WTC11 (cell line): ENCODE measurements at regions not wholly inside any gene's neighbourhood (a gene's known extent, or its start where the extent isn't known, plus 50 kb on each side); places are given as distances from the start of the nearest gene placed in this dataset.

Experiments
- ATAC-seq: fragments of 200-7000 bp; cut with Tn5 transposase; 2 replicates; pipeline ENCODE4 v1.10.0; 2021; ENCODE audit warnings: mild to moderate bottlenecking, moderate library complexity
- CTCF ChIA-PET: fragments of 300-600 bp; sonication (Branson Sonifier 250); formaldehyde crosslinking; loops from one replicate; lab custom pipeline; 2021; ENCODE audit warnings: antibody characterized with exemption; lab: Charles Lee
- POLR2A ChIA-PET: fragments of 350-600 bp; sonication (Branson Sonifier 250); formaldehyde crosslinking; loops from one replicate; lab custom pipeline; 2021; ENCODE audit warnings: antibody characterized with exemption; lab: Charles Lee
- DNase-seq: peaks from one replicate; pipeline ENCODE4 v3.0.0; 2021; ENCODE audit warnings: low spot score
- H3K27ac Mint-ChIP-seq: 2 replicates; pipeline ENCODE4 v1.8.0; 2021; ENCODE audit warnings: mixed read lengths
- H3K27me3 Mint-ChIP-seq: 2 replicates; pipeline ENCODE4 v1.8.0; 2021; ENCODE audit warnings: low read depth, mild to moderate bottlenecking, moderate library complexity, mixed read lengths
- H3K36me3 Mint-ChIP-seq: 2 replicates; pipeline ENCODE4 v1.8.0; 2021; ENCODE audit warnings: mixed read lengths
- H3K4me1 Mint-ChIP-seq: 2 replicates; pipeline ENCODE4 v1.8.0; 2022; ENCODE audit warnings: mixed read lengths
- H3K4me3 Mint-ChIP-seq: 2 replicates; pipeline ENCODE4 v1.8.0; 2021; ENCODE audit warnings: mild to moderate bottlenecking, moderate library complexity, mixed read lengths
- H3K9me3 Mint-ChIP-seq: 2 replicates; pipeline ENCODE4 v1.8.0; 2021; ENCODE audit warnings: mixed read lengths
- ATF2 ChIP-seq: sonication (generic); formaldehyde crosslinking; IDR thresholded peaks from 2 replicates; pipeline ENCODE4 v1.8.1; 2022; ENCODE audit warnings: low read depth, missing genetic modification reagents, borderline replicate concordance
- CDX4 ChIP-seq: fragments of 250-450 bp; sonication (Bioruptor Pico); IDR thresholded peaks from 2 replicates; pipeline ENCODE4 v1.9.0; 2021; ENCODE audit warnings: moderate library complexity, mild to moderate bottlenecking, inconsistent platforms, borderline replicate concordance
- CREM ChIP-seq: sonication (generic); formaldehyde crosslinking; IDR thresholded peaks from 2 replicates; pipeline ENCODE4 v1.8.1; 2022; ENCODE audit warnings: mild to moderate bottlenecking, missing genetic modification reagents, moderate library complexity
- ERG ChIP-seq: fragments of 250-450 bp; sonication (Bioruptor Pico); IDR thresholded peaks from 2 replicates; pipeline ENCODE4 v1.8.0; 2021; ENCODE audit warnings: mild to moderate bottlenecking
- ETV6 ChIP-seq: sonication (generic); formaldehyde crosslinking; IDR thresholded peaks from 2 replicates; pipeline ENCODE4 v1.8.1; 2022; ENCODE audit warnings: mild to moderate bottlenecking, missing genetic modification reagents
- FOXJ3 ChIP-seq: sonication (generic); formaldehyde crosslinking; IDR thresholded peaks from 2 replicates; pipeline ENCODE4 v1.9.0; 2021; ENCODE audit warnings: missing genetic modification reagents, mild to moderate bottlenecking, borderline replicate concordance
- GABPB1 ChIP-seq: sonication (generic); formaldehyde crosslinking; IDR thresholded peaks from 2 replicates; pipeline ENCODE4 v1.8.1; 2023; ENCODE audit warnings: mild to moderate bottlenecking, missing genetic modification reagents
- GRHL2 ChIP-seq: fragments of 250-450 bp; sonication (Bioruptor Pico); IDR thresholded peaks from 2 replicates; pipeline ENCODE4 v1.8.0; 2022; ENCODE audit warnings: mild to moderate bottlenecking, moderate library complexity; ENCODE audit not compliant: insufficient replicate concordance, severe bottlenecking
- GTF2I ChIP-seq: fragments of 250-450 bp; sonication (Bioruptor Pico); conservative IDR thresholded peaks from 2 replicates; pipeline ENCODE4 v1.4.0; 2021; ENCODE audit warnings: mild to moderate bottlenecking
- KAT7 ChIP-seq: sonication (generic); formaldehyde crosslinking; IDR thresholded peaks from 2 replicates; pipeline ENCODE4 v1.8.1; 2023; ENCODE audit warnings: missing genetic modification reagents, mild to moderate bottlenecking, borderline replicate concordance
- NFE2L1 ChIP-seq: sonication (generic); formaldehyde crosslinking; IDR thresholded peaks from 2 replicates; pipeline ENCODE4 v1.8.1; 2023; ENCODE audit warnings: missing genetic modification reagents
- NR1H2 ChIP-seq: sonication (generic); formaldehyde crosslinking; IDR thresholded peaks from 2 replicates; pipeline ENCODE4 v1.9.0; 2021; ENCODE audit warnings: mild to moderate bottlenecking, moderate library complexity, missing genetic modification reagents
- PRRX2 ChIP-seq: fragments of 250-450 bp; sonication (Bioruptor Pico); IDR thresholded peaks from 2 replicates; pipeline ENCODE4 v1.8.0; 2021; ENCODE audit warnings: mild to moderate bottlenecking
- SMAD3 ChIP-seq: sonication (generic); formaldehyde crosslinking; IDR thresholded peaks from 2 replicates; pipeline ENCODE4 v1.8.0; 2022; ENCODE audit warnings: missing genetic modification reagents, mild to moderate bottlenecking, borderline replicate concordance
- SOX15 ChIP-seq: fragments of 250-450 bp; sonication (Bioruptor Pico); IDR thresholded peaks from 2 replicates; pipeline ENCODE4 v1.9.0; 2021; ENCODE audit warnings: mild to moderate bottlenecking
- TCF7 ChIP-seq: sonication (generic); formaldehyde crosslinking; IDR thresholded peaks from 2 replicates; pipeline ENCODE4 v1.8.0; 2022; ENCODE audit warnings: mild to moderate bottlenecking, low read depth, missing genetic modification reagents, moderate library complexity
- TEAD1 ChIP-seq: sonication (generic); formaldehyde crosslinking; IDR thresholded peaks from 2 replicates; pipeline ENCODE4 v1.8.0; 2022; ENCODE audit warnings: mild to moderate bottlenecking, missing genetic modification reagents
- TEAD4 ChIP-seq: sonication (generic); formaldehyde crosslinking; IDR thresholded peaks from 2 replicates; pipeline ENCODE4 v1.8.0; 2022; ENCODE audit warnings: mild to moderate bottlenecking, missing genetic modification reagents
- ZNF121 ChIP-seq: sonication (generic); formaldehyde crosslinking; IDR thresholded peaks from 2 replicates; pipeline ENCODE4 v1.8.0; 2023; ENCODE audit warnings: missing genetic modification reagents
- ZNF263 ChIP-seq: sonication (generic); formaldehyde crosslinking; IDR thresholded peaks from 2 replicates; pipeline ENCODE4 v1.8.1; 2022; ENCODE audit warnings: low read depth, mild to moderate bottlenecking, moderate library complexity, missing genetic modification reagents
- ZNF317 ChIP-seq: sonication (generic); formaldehyde crosslinking; IDR thresholded peaks from 2 replicates; pipeline ENCODE4 v1.8.1; 2023; ENCODE audit warnings: low read depth, mild to moderate bottlenecking, moderate library complexity, missing genetic modification reagents, borderline replicate concordance
- TF ChIP-seq, protein P1 (sequence below): sonication (generic); formaldehyde crosslinking; IDR thresholded peaks from 2 replicates; pipeline ENCODE4 v1.8.0; 2023; ENCODE audit warnings: missing genetic modification reagents
- TF ChIP-seq, protein P2 (sequence below): sonication (generic); formaldehyde crosslinking; conservative IDR thresholded peaks from 2 replicates; pipeline ENCODE4 v1.8.1; 2022; ENCODE audit warnings: mild to moderate bottlenecking, missing genetic modification reagents
- TF ChIP-seq, protein P3 (sequence below): sonication (generic); formaldehyde crosslinking; IDR thresholded peaks from 2 replicates; pipeline ENCODE4 v1.8.1; 2022; ENCODE audit warnings: mild to moderate bottlenecking, missing genetic modification reagents, moderate library complexity, borderline replicate concordance

GRCh38 chr18:67682516-67682915, 166.0 kb upstream of the DSEL start:
- TF ChIP-seq ZNF121 (CRISPR knock-in tag) = no peak
- no peak for TF ChIP-seq NR1H2 (CRISPR knock-in tag)
- Mint-ChIP-seq H3K36me3 (no peaks in the 10 kb centered on the region), H3K27me3 (no peaks in the 10 kb centered on the region), H3K9me3 (no peaks in the 10 kb centered on the region), H3K4me3 (no peak overlapping the region), H3K4me1 (no peaks in the 10 kb centered on the region), H3K27ac (no peak overlapping the region)
- POLR2A ChIA-PET = no interaction called here
- DNase-seq (no peak), ATAC-seq (no peak)
- CTCF ChIA-PET = no interaction called here

- Mint-ChIP-seq H3K4me1 (peaks cover 18% of the 10 kb centered on the region), H3K36me3 (no peaks in the 10 kb centered on the region), H3K27ac (no peak overlapping the region), H3K4me3 (no peak overlapping the region), H3K27me3 (no peaks in the 10 kb centered on the region), H3K9me3 (no peaks in the 10 kb centered on the region)
- ChIA-PET POLR2A (no interaction called here), CTCF (no interaction called here)
- ATAC-seq = no peak
- TF ChIP-seq CDX4 (no peak), ATF2 (CRISPR knock-in tag) (no peak)
- DNase-seq = no peak
Measured at GRCh38 chr18:67677489-67677888, 161.0 kb upstream of the DSEL start.

- Mint-ChIP-seq H3K4me3 (no peak overlapping the region), H3K27me3 (no peaks in the 10 kb centered on the region), H3K36me3 (no peaks in the 10 kb centered on the region), H3K27ac (no peak overlapping the region), H3K9me3 (no peaks in the 10 kb centered on the region), H3K4me1 (peaks cover 30% of the 10 kb centered on the region)
- CTCF ChIA-PET = interaction anchor here (0.6 kb wide), 1 partner anchor 82 kb away, joined by 3 read pairs; no protein-coding TSS in a partner anchor
- TF ChIP-seq, protein P1, sequence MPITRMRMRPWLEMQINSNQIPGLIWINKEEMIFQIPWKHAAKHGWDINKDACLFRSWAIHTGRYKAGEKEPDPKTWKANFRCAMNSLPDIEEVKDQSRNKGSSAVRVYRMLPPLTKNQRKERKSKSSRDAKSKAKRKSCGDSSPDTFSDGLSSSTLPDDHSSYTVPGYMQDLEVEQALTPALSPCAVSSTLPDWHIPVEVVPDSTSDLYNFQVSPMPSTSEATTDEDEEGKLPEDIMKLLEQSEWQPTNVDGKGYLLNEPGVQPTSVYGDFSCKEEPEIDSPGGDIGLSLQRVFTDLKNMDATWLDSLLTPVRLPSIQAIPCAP (CRISPR knock-in tag) = no peak
- TF ChIP-seq GRHL2 (CRISPR knock-in tag) (no peak), ZNF121 (CRISPR knock-in tag) (no peak), NFE2L1 (no peak), PRRX2 (CRISPR knock-in tag) (no peak)
- POLR2A ChIA-PET = no interaction called here
- DNase-seq = no peak
- no peak for ATAC-seq
Measured at GRCh38 chr18:67672716-67673115, 156.2 kb upstream of the DSEL start.

- H3K36me3 Mint-ChIP-seq = no peaks in the 10 kb centered on the region
- ATAC-seq (no peak), DNase-seq (no peak)
- no peaks in the 10 kb centered on the region for H3K9me3 Mint-ChIP-seq
- no peak overlapping the region for H3K27ac Mint-ChIP-seq
- CTCF ChIA-PET = no interaction called here
- peaks cover 33% of the 10 kb centered on the region for H3K4me1 Mint-ChIP-seq
- H3K27me3 Mint-ChIP-seq = no peaks in the 10 kb centered on the region
- TF ChIP-seq ZNF263 (CRISPR knock-in tag) = no peak
- no peak for TF ChIP-seq GABPB1 (CRISPR knock-in tag)
- no peak for TF ChIP-seq TCF7
- no peak for TF ChIP-seq SMAD3
- TF ChIP-seq TEAD4 (CRISPR knock-in tag) = no peak
- TF ChIP-seq ETV6 (CRISPR knock-in tag) = no peak
- TF ChIP-seq GTF2I = no peak
- TF ChIP-seq, protein P2, sequence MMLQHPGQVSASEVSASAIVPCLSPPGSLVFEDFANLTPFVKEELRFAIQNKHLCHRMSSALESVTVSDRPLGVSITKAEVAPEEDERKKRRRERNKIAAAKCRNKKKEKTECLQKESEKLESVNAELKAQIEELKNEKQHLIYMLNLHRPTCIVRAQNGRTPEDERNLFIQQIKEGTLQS (CRISPR knock-in tag) = no peak
- no peak for TF ChIP-seq SOX15 (CRISPR knock-in tag)
- TF ChIP-seq, protein P3, sequence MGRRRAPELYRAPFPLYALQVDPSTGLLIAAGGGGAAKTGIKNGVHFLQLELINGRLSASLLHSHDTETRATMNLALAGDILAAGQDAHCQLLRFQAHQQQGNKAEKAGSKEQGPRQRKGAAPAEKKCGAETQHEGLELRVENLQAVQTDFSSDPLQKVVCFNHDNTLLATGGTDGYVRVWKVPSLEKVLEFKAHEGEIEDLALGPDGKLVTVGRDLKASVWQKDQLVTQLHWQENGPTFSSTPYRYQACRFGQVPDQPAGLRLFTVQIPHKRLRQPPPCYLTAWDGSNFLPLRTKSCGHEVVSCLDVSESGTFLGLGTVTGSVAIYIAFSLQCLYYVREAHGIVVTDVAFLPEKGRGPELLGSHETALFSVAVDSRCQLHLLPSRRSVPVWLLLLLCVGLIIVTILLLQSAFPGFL (CRISPR knock-in tag) = no peak
- TF ChIP-seq ZNF317 (CRISPR knock-in tag) = no peak
- TF ChIP-seq TEAD1 = no peak
- no peak for TF ChIP-seq ERG (CRISPR knock-in tag)
- TF ChIP-seq CREM (CRISPR knock-in tag) = no peak
- TF ChIP-seq FOXJ3 (CRISPR knock-in tag) = no peak
- TF ChIP-seq GRHL2 (CRISPR knock-in tag) = no peak
- no peak for TF ChIP-seq KAT7 (CRISPR knock-in tag)
- POLR2A ChIA-PET = no interaction called here
- H3K4me3 Mint-ChIP-seq = no peak overlapping the region
Measured at GRCh38 chr18:67672155-67672554, 155.6 kb upstream of the DSEL start.
